Uterus (tissue), 2 donors: ENCODE measurements at regions not wholly inside any gene's neighbourhood (a gene's known extent, or its start where the extent isn't known, plus 50 kb on each side); places are given as distances from the start of the nearest gene placed in this dataset.

ENCODE experiments used
- POLR2A ChIP-seq, 2 donors: fragments of 450-650 bp; IDR thresholded peaks; one replicate each; pipeline ENCODE4 v1.6.1; 2016; ENCODE audit warnings: antibody characterized with exemption in 2 of 2, mild to moderate bottlenecking in 1 of 2, moderate library complexity in 1 of 2
- TF ChIP-seq, protein P1 (sequence below), 4 experiments: fragments of 200-600 bp in 2 of 4; fragments of 450-650 bp in 2 of 4; sonication (generic) in 2 of 4; IDR thresholded peaks; one replicate each; pipeline ENCODE4 v1.5.1; 2016 to 2019; ENCODE audit warnings: antibody characterized with exemption in 4 of 4, mild to moderate bottlenecking in 2 of 4, moderate library complexity in 1 of 4

GRCh38 chr10:27426948-27427467 lies 77.1 kb upstream of the RAB18 start:
- TF ChIP-seq, protein P1, sequence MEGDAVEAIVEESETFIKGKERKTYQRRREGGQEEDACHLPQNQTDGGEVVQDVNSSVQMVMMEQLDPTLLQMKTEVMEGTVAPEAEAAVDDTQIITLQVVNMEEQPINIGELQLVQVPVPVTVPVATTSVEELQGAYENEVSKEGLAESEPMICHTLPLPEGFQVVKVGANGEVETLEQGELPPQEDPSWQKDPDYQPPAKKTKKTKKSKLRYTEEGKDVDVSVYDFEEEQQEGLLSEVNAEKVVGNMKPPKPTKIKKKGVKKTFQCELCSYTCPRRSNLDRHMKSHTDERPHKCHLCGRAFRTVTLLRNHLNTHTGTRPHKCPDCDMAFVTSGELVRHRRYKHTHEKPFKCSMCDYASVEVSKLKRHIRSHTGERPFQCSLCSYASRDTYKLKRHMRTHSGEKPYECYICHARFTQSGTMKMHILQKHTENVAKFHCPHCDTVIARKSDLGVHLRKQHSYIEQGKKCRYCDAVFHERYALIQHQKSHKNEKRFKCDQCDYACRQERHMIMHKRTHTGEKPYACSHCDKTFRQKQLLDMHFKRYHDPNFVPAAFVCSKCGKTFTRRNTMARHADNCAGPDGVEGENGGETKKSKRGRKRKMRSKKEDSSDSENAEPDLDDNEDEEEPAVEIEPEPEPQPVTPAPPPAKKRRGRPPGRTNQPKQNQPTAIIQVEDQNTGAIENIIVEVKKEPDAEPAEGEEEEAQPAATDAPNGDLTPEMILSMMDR (IDR thresholded peaks at IDR 0.05), result no peak
- TF ChIP-seq POLR2A (IDR thresholded peaks at IDR 0.05), result no peak
